ENCODE measurements at regions not wholly inside any gene's neighbourhood (a gene's known extent, or its start where the extent isn't known, plus 50 kb on each side); places are given as distances from the start of the nearest gene placed in this dataset.

- H3K9me3 ChIP-seq (ENCODE audit: control insufficient read depth in 1 of 2, low read length in 2 of 2) = no peaks in the 10 kb centered on the region
- Mint-ChIP-seq H3K4me1 (no peaks in the 10 kb centered on the region), H3K27me3 (peaks cover 1 to 8% of the 10 kb centered on the region in 2 donors), H3K9me3 (peaks cover 4 to 12% (median 11%) of the 10 kb centered on the region in 8 donors), H3K36me3 (peaks cover 6 to 11% of the 10 kb centered on the region in 2 donors), H3K4me3 (no peak overlapping the region), H3K27ac (no peak overlapping the region)
- no peak overlapping the region for H3K27ac ChIP-seq (ENCODE audit: low read depth, low read length)
- no peaks in the 10 kb centered on the region for H3K36me3 ChIP-seq (ENCODE audit: insufficient read depth, low read length)
- H3K4me1 ChIP-seq (ENCODE audit: insufficient read depth, low read length) = no peaks in the 10 kb centered on the region
- intact Hi-C loops (cut with micrococcal nuclease) = no loop called here
- DNase-seq = no peak
- ChIA-PET POLR2A (ENCODE audit: partially characterized antibody) (no interaction called here), CTCF (ENCODE audit: partially characterized antibody) (no interaction called here)
- no peaks in the 10 kb centered on the region for H3K27me3 ChIP-seq (ENCODE audit: insufficient read depth, low read length)
- H3K4me3 ChIP-seq (ENCODE audit: low read length in 2 of 2) = no peak overlapping the region
Observed at GRCh38 chr5:143729334-143729946, 82.5 kb upstream of the HMHB1 start.

- intact Hi-C loops (cut with micrococcal nuclease) = no loop called here
- Mint-ChIP-seq H3K9me3 (peaks cover 4 to 22% (median 18%) of the 10 kb centered on the region in 8 donors), H3K27me3 (peaks cover 1 to 3% of the 10 kb centered on the region in 2 donors), H3K36me3 (peaks cover 9 to 10% of the 10 kb centered on the region in 2 donors), H3K4me1 (no peaks in the 10 kb centered on the region), H3K27ac (no peak overlapping the region), H3K4me3 (no peak overlapping the region)
- POLR2A ChIA-PET (ENCODE audit: partially characterized antibody) = no interaction called here
- CTCF ChIA-PET (ENCODE audit: partially characterized antibody) = no interaction called here
- Histone ChIP-seq H3K36me3 (ENCODE audit: insufficient read depth, low read length) (no peaks in the 10 kb centered on the region), H3K27ac (ENCODE audit: low read depth, low read length) (no peak overlapping the region), H3K9me3 (ENCODE audit: control insufficient read depth in 1 of 2, low read length in 2 of 2) (no peaks in the 10 kb centered on the region), H3K4me1 (ENCODE audit: insufficient read depth, low read length) (no peaks in the 10 kb centered on the region), H3K27me3 (ENCODE audit: insufficient read depth, low read length) (no peaks in the 10 kb centered on the region), H3K4me3 (ENCODE audit: low read length in 2 of 2) (no peak overlapping the region)
- DNase-seq = no peak
Observed at GRCh38 chr5:143723159-143723558, 88.8 kb upstream of the HMHB1 start.

GRCh38 chr5:143721925-143722324 is 90.0 kb upstream of the HMHB1 start:
- POLR2A ChIA-PET (ENCODE audit: partially characterized antibody) = no interaction called here
- Mint-ChIP-seq H3K4me1 (no peaks in the 10 kb centered on the region), H3K4me3 (no peak overlapping the region), H3K27me3 (peaks cover 1 to 3% of the 10 kb centered on the region in 2 donors), H3K27ac (no peak overlapping the region), H3K9me3 (peaks cover 4 to 22% (median 18%) of the 10 kb centered on the region in 8 donors), H3K36me3 (peaks cover 9 to 10% of the 10 kb centered on the region in 2 donors)
- no peak for DNase-seq
- intact Hi-C loops (cut with micrococcal nuclease) = no loop called here
- H3K27ac ChIP-seq (ENCODE audit: low read depth, low read length) = no peak overlapping the region
- H3K36me3 ChIP-seq (ENCODE audit: insufficient read depth, low read length) = no peaks in the 10 kb centered on the region
- no peaks in the 10 kb centered on the region for H3K9me3 ChIP-seq (ENCODE audit: control insufficient read depth in 1 of 2, low read length in 2 of 2)
- no peaks in the 10 kb centered on the region for H3K27me3 ChIP-seq (ENCODE audit: insufficient read depth, low read length)
- H3K4me3 ChIP-seq (ENCODE audit: low read length in 2 of 2) = no peak overlapping the region
- no peaks in the 10 kb centered on the region for H3K4me1 ChIP-seq (ENCODE audit: insufficient read depth, low read length)
- CTCF ChIA-PET (ENCODE audit: partially characterized antibody) = no interaction called here

GRCh38 chr5:143720689-143721088 is 91.3 kb upstream of the HMHB1 start:
- no peak overlapping the region for H3K27ac Mint-ChIP-seq
- CTCF ChIA-PET (ENCODE audit: partially characterized antibody) = no interaction called here
- peaks cover 1 to 3% of the 10 kb centered on the region in 2 donors for H3K27me3 Mint-ChIP-seq
- H3K4me3 Mint-ChIP-seq = no peak overlapping the region
- H3K4me1 ChIP-seq (ENCODE audit: insufficient read depth, low read length) = no peaks in the 10 kb centered on the region
- no peak overlapping the region for H3K27ac ChIP-seq (ENCODE audit: low read depth, low read length)
- POLR2A ChIA-PET (ENCODE audit: partially characterized antibody) = no interaction called here
- no peaks in the 10 kb centered on the region for H3K36me3 ChIP-seq (ENCODE audit: insufficient read depth, low read length)
- intact Hi-C loops (cut with micrococcal nuclease) = no loop called here
- no peaks in the 10 kb centered on the region for H3K27me3 ChIP-seq (ENCODE audit: insufficient read depth, low read length)
- DNase-seq = no peak
- no peak overlapping the region for H3K4me3 ChIP-seq (ENCODE audit: low read length in 2 of 2)
- no peaks in the 10 kb centered on the region for H3K4me1 Mint-ChIP-seq
- peaks cover 4 to 19% (median 17%) of the 10 kb centered on the region in 8 donors for H3K9me3 Mint-ChIP-seq
- peaks cover 9% of the 10 kb centered on the region in 2 donors for H3K36me3 Mint-ChIP-seq
- H3K9me3 ChIP-seq (ENCODE audit: control insufficient read depth in 1 of 2, low read length in 2 of 2) = no peaks in the 10 kb centered on the region

GRCh38 chr5:143717400-143717799 is 94.6 kb upstream of the HMHB1 start:
- Histone ChIP-seq H3K27ac (ENCODE audit: low read depth, low read length) (no peak overlapping the region), H3K4me1 (ENCODE audit: insufficient read depth, low read length) (no peaks in the 10 kb centered on the region), H3K27me3 (ENCODE audit: insufficient read depth, low read length) (no peaks in the 10 kb centered on the region), H3K4me3 (ENCODE audit: low read length in 2 of 2) (no peak overlapping the region), H3K9me3 (ENCODE audit: control insufficient read depth in 1 of 2, low read length in 2 of 2) (no peaks in the 10 kb centered on the region), H3K36me3 (ENCODE audit: insufficient read depth, low read length) (no peaks in the 10 kb centered on the region)
- H3K36me3 Mint-ChIP-seq = no peaks in the 10 kb centered on the region
- CTCF ChIA-PET (ENCODE audit: partially characterized antibody) = no interaction called here
- H3K4me1 Mint-ChIP-seq = no peaks in the 10 kb centered on the region
- no peaks in the 10 kb centered on the region for H3K9me3 Mint-ChIP-seq
- H3K27me3 Mint-ChIP-seq = no peaks in the 10 kb centered on the region
- no peak overlapping the region for H3K4me3 Mint-ChIP-seq
- intact Hi-C loops (cut with micrococcal nuclease) = no loop called here
- no peak overlapping the region for H3K27ac Mint-ChIP-seq
- POLR2A ChIA-PET (ENCODE audit: partially characterized antibody) = no interaction called here
- no peak for DNase-seq

- Histone ChIP-seq H3K27ac (ENCODE audit: low read depth, low read length) (no peak overlapping the region), H3K4me1 (ENCODE audit: insufficient read depth, low read length) (no peaks in the 10 kb centered on the region), H3K9me3 (ENCODE audit: control insufficient read depth in 1 of 2, low read length in 2 of 2) (no peaks in the 10 kb centered on the region), H3K4me3 (ENCODE audit: low read length in 2 of 2) (no peak overlapping the region), H3K27me3 (ENCODE audit: insufficient read depth, low read length) (no peaks in the 10 kb centered on the region), H3K36me3 (ENCODE audit: insufficient read depth, low read length) (no peaks in the 10 kb centered on the region)
- H3K9me3 Mint-ChIP-seq = no peaks in the 10 kb centered on the region
- POLR2A ChIA-PET (ENCODE audit: partially characterized antibody) = no interaction called here
- DNase-seq = no peak
- intact Hi-C loops (cut with micrococcal nuclease) = no loop called here
- H3K27ac Mint-ChIP-seq = no peak overlapping the region
- no peak overlapping the region for H3K4me3 Mint-ChIP-seq
- H3K27me3 Mint-ChIP-seq = no peaks in the 10 kb centered on the region
- CTCF ChIA-PET (ENCODE audit: partially characterized antibody) = no interaction called here
- no peaks in the 10 kb centered on the region for H3K4me1 Mint-ChIP-seq
- no peaks in the 10 kb centered on the region for H3K36me3 Mint-ChIP-seq
Observed at GRCh38 chr5:143716881-143717280, 95.1 kb upstream of the HMHB1 start.

- CTCF ChIA-PET (ENCODE audit: partially characterized antibody) = interaction anchor here (0.9 kb wide), 1 partner anchor 10 kb away, joined by 3 read pairs; no protein-coding TSS in a partner anchor
- no peaks in the 10 kb centered on the region for H3K4me1 ChIP-seq (ENCODE audit: insufficient read depth, low read length)
- DNase-seq = no peak
Observed at GRCh38 chr5:143715616-143716015, 96.3 kb upstream of the HMHB1 start.

GRCh38 chr5:143714629-143715028 is 97.3 kb upstream of the HMHB1 start:
- ChIA-PET CTCF (ENCODE audit: partially characterized antibody) (interaction anchor here (0.9 kb wide), 1 partner anchor 9 kb away, joined by 3 read pairs; no protein-coding TSS in a partner anchor), POLR2A (ENCODE audit: partially characterized antibody) (no interaction called here)
- Mint-ChIP-seq H3K4me3 (no peak overlapping the region), H3K9me3 (no peaks in the 10 kb centered on the region), H3K27ac (no peak overlapping the region), H3K27me3 (no peaks in the 10 kb centered on the region), H3K4me1 (no peaks in the 10 kb centered on the region), H3K36me3 (no peaks in the 10 kb centered on the region)
- H3K9me3 ChIP-seq (ENCODE audit: control insufficient read depth in 1 of 2, low read length in 2 of 2) = no peaks in the 10 kb centered on the region
- no peaks in the 10 kb centered on the region for H3K4me1 ChIP-seq (ENCODE audit: insufficient read depth, low read length)
- H3K4me3 ChIP-seq (ENCODE audit: low read length in 2 of 2) = no peak overlapping the region
- intact Hi-C loops (cut with micrococcal nuclease) = no loop called here
- no peaks in the 10 kb centered on the region for H3K27me3 ChIP-seq (ENCODE audit: insufficient read depth, low read length)
- H3K27ac ChIP-seq (ENCODE audit: low read depth, low read length) = no peak overlapping the region
- no peak for DNase-seq
- H3K36me3 ChIP-seq (ENCODE audit: insufficient read depth, low read length) = no peaks in the 10 kb centered on the region

More at GRCh38 chr5:143715616-143716015, 96.3 kb upstream of the HMHB1 start:
- Mint-ChIP-seq H3K27ac (no peak overlapping the region), H3K4me3 (no peak overlapping the region), H3K4me1 (no peaks in the 10 kb centered on the region), H3K36me3 (no peaks in the 10 kb centered on the region), H3K27me3 (no peaks in the 10 kb centered on the region), H3K9me3 (no peaks in the 10 kb centered on the region)
- intact Hi-C loops (cut with micrococcal nuclease) = no loop called here
- Histone ChIP-seq H3K36me3 (ENCODE audit: insufficient read depth, low read length) (no peaks in the 10 kb centered on the region), H3K27ac (ENCODE audit: low read depth, low read length) (no peak overlapping the region), H3K4me3 (ENCODE audit: low read length in 2 of 2) (no peak overlapping the region), H3K9me3 (ENCODE audit: control insufficient read depth in 1 of 2, low read length in 2 of 2) (no peaks in the 10 kb centered on the region), H3K27me3 (ENCODE audit: insufficient read depth, low read length) (no peaks in the 10 kb centered on the region)
- POLR2A ChIA-PET (ENCODE audit: partially characterized antibody) = no interaction called here

All from CD4-positive, alpha-beta memory T cell (primary cell).